Small intestine (tissue), 7 donors: ENCODE measurements at regions not wholly inside any gene's neighbourhood (a gene's known extent, or its start where the extent isn't known, plus 50 kb on each side); places are given as distances from the start of the nearest gene placed in this dataset.

Experiments used
- DNase-seq, 2 donors: peaks; one replicate each; pipeline versions ENCODE4 v3.0.0 to v3.0.0-alpha.2; 2013
- FAIRE-seq: peaks from 2 replicates; lab custom pipeline; 2012; peaks lifted over from hg19 to GRCh38; lab: Jason Lieb, UNC
- H3K27ac ChIP-seq, 3 donors: one replicate each; pipeline ENCODE4 v1.5.1; 2013; ENCODE audit warnings: low read length in 2 of 3, mild to moderate bottlenecking in 2 of 3, control low read depth in 1 of 3, inconsistent platforms in 1 of 3, low read depth in 1 of 3, moderate library complexity in 1 of 3
- H3K27me3 ChIP-seq, 3 donors: one replicate each; pipeline ENCODE4 v1.6.1; 2013; ENCODE audit warnings: low read length in 3 of 3, inconsistent platforms in 1 of 3; ENCODE audit not compliant: control insufficient read depth in 3 of 3, insufficient read depth in 3 of 3
- H3K36me3 ChIP-seq, 3 donors: one replicate each; pipeline ENCODE4 v1.6.1; 2013; ENCODE audit warnings: low read length in 3 of 3, inconsistent platforms in 1 of 3, low read depth in 1 of 3, mild to moderate bottlenecking in 1 of 3, moderate library complexity in 1 of 3; ENCODE audit not compliant: control insufficient read depth in 3 of 3, insufficient read depth in 2 of 3
- H3K4me1 ChIP-seq, 3 donors: one replicate each; pipeline ENCODE4 v1.6.1; 2013; ENCODE audit warnings: low read length in 2 of 3, inconsistent platforms in 1 of 3, low read depth in 1 of 3, mild to moderate bottlenecking in 1 of 3, moderate library complexity in 1 of 3; ENCODE audit not compliant: control insufficient read depth in 3 of 3, insufficient read depth in 2 of 3
- H3K4me3 ChIP-seq, 3 donors: one replicate each; pipeline ENCODE4 v1.5.1; 2013; ENCODE audit warnings: low read length in 3 of 3, control low read depth in 1 of 3, inconsistent platforms in 1 of 3, low read depth in 1 of 3, mild to moderate bottlenecking in 1 of 3, moderate library complexity in 1 of 3
- H3K9me3 ChIP-seq, 2 donors: one replicate each; pipeline ENCODE4 v1.6.1; 2013; ENCODE audit warnings: low read depth in 1 of 2, low read length in 1 of 2; ENCODE audit not compliant: control insufficient read depth in 2 of 2, insufficient read depth in 1 of 2
- WGBS, 3 donors: extraction: QIAGEN DNeasy Blood & Tissue Kit; methylation state at CpG; one replicate each; pipeline ENCODE4 v1.1.7; 2013; 5-methylcytosine and 5-hydroxymethylcytosine counted together
- donor health status: healthy with polysubstance abuse.
- donor health status: control.
- donor health status: control.
- donor health status: Bipolar disorder and iron deficiency.
- donor health status: healthy.

DNA sequence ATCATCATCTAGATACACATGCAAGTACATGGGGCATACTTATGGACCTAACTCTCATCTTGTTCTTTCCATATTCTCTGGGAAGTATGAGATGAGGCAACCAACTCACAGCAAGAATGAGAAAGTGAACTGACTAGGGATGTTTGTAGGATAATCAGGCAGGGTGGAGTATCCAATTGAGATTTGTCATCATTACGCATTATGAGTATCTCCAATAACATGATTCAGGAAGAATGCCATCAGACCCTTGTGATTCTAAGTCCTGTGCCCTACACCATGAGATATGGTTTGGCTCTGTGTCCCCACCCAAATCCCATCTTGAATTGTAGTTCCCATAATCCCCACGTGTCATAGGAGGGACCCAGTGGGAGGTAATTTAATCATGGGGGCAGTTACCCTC, 154.0 kb downstream of the SLC30A10 start:
- H3K4me1 ChIP-seq: no peaks in the 10 kb centered on the region
- no peaks in the 10 kb centered on the region for H3K9me3 ChIP-seq
- WGBS, 3 donors: 88 to 93% (median 90%) methylated on average over 2 of the region's 2 CpGs
- no peak overlapping the region for H3K27ac ChIP-seq
- H3K27me3 ChIP-seq: no peaks in the 10 kb centered on the region
- no peak overlapping the region for H3K4me3 ChIP-seq
- DNase-seq (no peak), FAIRE-seq (no peak)
- H3K36me3 ChIP-seq: no peaks in the 10 kb centered on the region

DNA sequence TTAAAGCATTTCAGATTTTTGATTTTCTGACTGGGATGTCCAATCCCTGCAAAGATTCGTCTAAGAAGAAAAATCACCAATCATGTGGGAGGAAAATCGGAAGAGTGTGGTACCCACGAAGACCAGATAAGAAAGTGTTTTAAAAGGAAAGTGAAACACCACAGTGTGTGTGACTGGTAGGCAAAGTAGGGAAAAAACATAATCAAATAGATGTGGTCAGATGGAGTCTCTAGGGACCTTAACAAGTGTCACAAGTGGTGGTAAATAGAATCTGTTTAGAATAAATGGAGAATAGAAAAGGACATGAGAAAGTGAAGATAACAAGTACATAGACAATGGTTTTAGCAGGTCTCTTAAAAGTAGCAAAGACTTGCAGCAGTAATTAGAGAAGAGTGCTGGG, 154.6 kb downstream of the SLC30A10 start:
- Histone ChIP-seq H3K27me3 (no peaks in the 10 kb centered on the region), H3K4me3 (no peak overlapping the region), H3K9me3 (no peaks in the 10 kb centered on the region), H3K36me3 (no peaks in the 10 kb centered on the region), H3K27ac (no peak overlapping the region), H3K4me1 (no peaks in the 10 kb centered on the region)
- WGBS, 3 donors: 48 to 74% (median 56%) methylated on average over 3 of the region's 3 CpGs
- DNase-seq: no peak
- no peak for FAIRE-seq

DNA sequence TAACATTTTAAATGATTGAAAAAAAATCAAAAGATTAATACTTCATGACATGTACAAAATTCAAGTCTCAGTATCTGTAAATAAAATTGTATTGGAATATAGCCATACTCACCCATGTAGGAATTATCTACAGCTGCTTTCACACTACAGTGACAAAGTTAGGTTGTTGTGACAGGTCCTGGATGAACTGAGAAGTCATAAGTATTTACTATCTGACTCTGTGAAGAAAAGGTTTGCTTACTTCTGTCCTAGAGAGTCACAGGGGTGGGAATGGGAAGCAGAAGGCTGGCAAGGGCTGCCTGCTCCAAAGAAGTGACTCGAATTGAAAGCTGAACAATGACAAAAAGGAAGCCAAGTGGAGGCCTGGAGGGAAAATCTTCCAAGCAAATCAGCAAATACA, 155.2 kb downstream of the SLC30A10 start:
- H3K9me3 ChIP-seq: no peaks in the 10 kb centered on the region
- FAIRE-seq (no peak), DNase-seq (no peak)
- no peak overlapping the region for H3K4me3 ChIP-seq
- no peaks in the 10 kb centered on the region for H3K36me3 ChIP-seq
- 15 to 33% (median 16%) methylated on average over 1 of the region's 1 CpG for WGBS, 3 donors
- no peak overlapping the region for H3K27ac ChIP-seq
- H3K4me1 ChIP-seq: no peaks in the 10 kb centered on the region
- no peaks in the 10 kb centered on the region for H3K27me3 ChIP-seq

DNA sequence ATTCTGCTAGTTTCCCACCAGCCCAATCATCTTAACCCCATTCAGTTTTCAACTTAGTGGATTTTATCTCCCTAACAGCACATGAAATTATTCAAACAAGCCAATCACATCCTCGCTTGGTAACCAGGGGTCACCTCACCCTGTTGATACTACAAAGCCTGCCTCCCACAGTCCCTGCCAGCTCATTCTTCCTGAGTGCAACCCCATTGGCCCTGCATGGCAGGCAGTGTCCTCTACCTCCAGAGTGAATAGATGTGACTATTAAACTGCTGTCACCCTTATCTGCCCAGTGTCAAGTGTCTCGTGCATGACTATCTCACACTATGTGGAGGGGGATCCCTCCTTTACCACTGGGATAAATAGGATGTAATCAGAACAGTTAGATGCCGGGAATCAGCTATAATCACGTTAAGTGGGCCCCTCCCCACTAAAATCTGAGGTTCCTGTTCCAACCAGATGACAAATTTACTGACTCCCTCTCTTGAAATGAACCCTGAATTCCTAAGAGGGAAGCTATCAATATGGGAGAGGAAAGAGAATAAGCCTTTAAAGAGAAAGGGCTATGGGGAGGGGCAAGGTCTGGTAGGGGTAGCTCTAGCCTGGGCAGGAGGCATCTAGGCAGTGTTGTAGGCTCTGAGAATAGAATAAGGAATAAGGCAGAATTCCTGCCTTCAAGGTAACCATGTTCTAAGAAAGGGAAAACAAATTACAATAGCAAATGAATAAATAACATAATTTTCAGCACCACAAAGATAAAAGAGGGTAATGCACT, 155.9 kb downstream of the SLC30A10 start:
- H3K4me3 ChIP-seq: no peak overlapping the region
- no peak overlapping the region for H3K27ac ChIP-seq
- no peaks in the 10 kb centered on the region for H3K27me3 ChIP-seq
- H3K36me3 ChIP-seq: no peaks in the 10 kb centered on the region
- FAIRE-seq (no peak), DNase-seq (no peak)
- H3K9me3 ChIP-seq: no peaks in the 10 kb centered on the region
- H3K4me1 ChIP-seq: no peaks in the 10 kb centered on the region
- WGBS, 3 donors: 32 to 67% (median 43%) methylated on average over 4 of the region's 4 CpGs

DNA sequence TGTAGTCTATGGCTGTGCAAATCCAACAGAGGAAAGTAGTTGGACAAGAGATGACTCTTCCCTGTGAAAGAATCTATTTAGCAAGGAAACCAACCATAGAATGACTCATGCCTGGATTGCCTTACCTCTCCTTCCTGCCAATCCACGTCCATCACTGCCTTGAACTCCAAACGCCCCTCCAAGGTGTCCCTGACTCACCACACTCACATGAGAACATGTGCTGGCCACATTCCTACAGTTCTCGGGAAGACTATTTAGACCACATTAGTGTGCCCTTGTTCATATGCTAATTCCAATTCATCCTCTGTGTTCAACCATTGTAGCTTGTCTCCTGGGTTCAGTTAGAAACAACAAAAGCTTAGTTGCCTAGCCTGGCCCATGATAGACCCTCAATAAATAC, 157.3 kb downstream of the SLC30A10 start:
- Histone ChIP-seq H3K4me1 (no peaks in the 10 kb centered on the region), H3K27ac (no peak overlapping the region), H3K36me3 (no peaks in the 10 kb centered on the region), H3K27me3 (no peaks in the 10 kb centered on the region), H3K9me3 (no peaks in the 10 kb centered on the region), H3K4me3 (no peak overlapping the region)
- 39 to 55% (median 42%) methylated on average over 3 of the region's 3 CpGs for WGBS, 3 donors
- FAIRE-seq (no peak), DNase-seq (no peak)

DNA sequence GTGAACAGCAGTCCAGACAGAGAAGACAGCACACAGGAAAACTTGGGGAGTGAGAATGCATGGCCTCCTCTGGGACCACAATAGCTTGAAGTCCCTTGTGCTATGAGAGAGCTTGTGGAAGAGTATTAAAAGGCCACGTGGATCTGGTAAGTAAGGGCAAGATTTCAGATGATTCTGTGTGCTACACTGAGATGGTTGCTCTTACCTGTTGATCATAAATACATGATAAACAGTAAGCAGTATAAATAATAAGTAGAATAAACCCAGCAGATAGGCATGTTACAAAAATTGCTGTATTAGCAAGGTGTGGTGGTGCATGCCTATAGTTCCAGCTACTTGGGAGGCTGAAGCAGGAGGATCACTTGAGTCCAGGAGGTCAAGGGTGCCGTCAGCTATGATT, 150.4 kb upstream of the ZC3H11B start:
- no peaks in the 10 kb centered on the region for H3K36me3 ChIP-seq
- no peaks in the 10 kb centered on the region for H3K9me3 ChIP-seq
- DNase-seq (no peak), FAIRE-seq (no peak)
- 62 to 82% (median 64%) methylated on average over 2 of the region's 2 CpGs for WGBS, 3 donors
- H3K4me3 ChIP-seq: no peak overlapping the region
- no peaks in the 10 kb centered on the region for H3K4me1 ChIP-seq
- no peaks in the 10 kb centered on the region for H3K27me3 ChIP-seq
- no peak overlapping the region for H3K27ac ChIP-seq

DNA sequence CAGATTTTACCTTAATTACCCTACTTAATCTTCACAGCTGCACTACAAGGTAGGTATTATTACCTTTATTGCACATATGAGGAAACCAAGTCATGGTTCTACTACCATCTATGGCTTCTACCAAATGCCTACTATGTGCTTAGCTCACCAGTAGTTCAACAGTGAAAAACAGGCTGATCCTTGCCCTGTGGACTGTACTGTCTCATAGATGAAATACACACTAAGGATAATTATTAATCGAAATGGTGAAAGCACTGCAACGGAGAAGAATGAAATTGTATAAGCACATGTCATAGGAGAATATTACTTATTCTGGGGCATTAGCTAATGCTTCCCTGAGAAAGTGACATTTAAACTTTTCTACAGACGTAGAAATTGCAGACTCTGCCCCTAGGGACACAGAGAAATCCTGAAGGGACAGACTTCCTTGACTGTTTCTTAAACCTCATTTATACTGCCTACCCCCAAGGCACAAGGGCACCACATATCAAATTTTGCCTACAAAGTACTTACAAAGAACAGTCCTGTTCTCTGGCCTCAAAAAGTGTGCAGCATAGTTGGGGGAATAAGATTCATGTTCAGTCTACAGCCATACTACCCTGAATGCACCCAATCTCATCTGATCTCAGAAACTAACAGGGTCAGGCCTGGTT, 148.4 kb upstream of the ZC3H11B start:
- no peak overlapping the region for H3K27ac ChIP-seq
- H3K27me3 ChIP-seq: no peaks in the 10 kb centered on the region
- H3K9me3 ChIP-seq: no peaks in the 10 kb centered on the region
- H3K36me3 ChIP-seq: no peaks in the 10 kb centered on the region
- WGBS, 3 donors: 25 to 52% (median 35%) methylated on average over 3 of the region's 3 CpGs
- no peak overlapping the region for H3K4me3 ChIP-seq
- no peaks in the 10 kb centered on the region for H3K4me1 ChIP-seq
- peak in 1 of 2 donors; percentile 5 for DNase-seq
- no peak for FAIRE-seq

DNA sequence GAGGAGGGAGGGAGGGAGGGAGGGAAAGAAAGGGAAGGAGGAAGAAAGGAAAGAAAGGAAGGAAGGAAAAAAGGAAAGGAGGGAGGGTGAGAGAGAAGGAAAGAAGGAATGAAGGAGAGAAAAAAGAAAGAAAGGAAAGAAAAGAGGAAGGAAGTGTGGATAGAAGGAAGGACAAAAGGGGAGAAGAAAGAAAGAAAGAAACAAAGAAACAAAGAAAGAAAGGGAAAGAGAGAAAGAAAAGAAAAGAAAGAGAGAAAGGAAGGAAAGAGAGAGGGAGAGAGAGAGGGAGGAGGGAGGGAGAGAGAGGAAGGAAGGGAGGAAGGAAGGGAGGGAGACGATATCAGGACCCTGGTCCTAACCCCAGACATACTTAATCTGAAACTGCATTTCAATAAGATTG, 146.2 kb upstream of the ZC3H11B start:
- no peaks in the 10 kb centered on the region for H3K4me1 ChIP-seq
- WGBS, 3 donors: 13 to 64% (median 27%) methylated on average over 1 of the region's 1 CpG
- no peak for FAIRE-seq

More for the DNA sequence above, 146.2 kb upstream of the ZC3H11B start:
- no peaks in the 10 kb centered on the region for H3K27me3 ChIP-seq
- no peak for DNase-seq
- no peak overlapping the region for H3K27ac ChIP-seq
- no peaks in the 10 kb centered on the region for H3K9me3 ChIP-seq
- H3K4me3 ChIP-seq: no peak overlapping the region
- H3K36me3 ChIP-seq: no peaks in the 10 kb centered on the region
